ENCODE measurements at regions not wholly inside any gene's neighbourhood (a gene's known extent, or its start where the extent isn't known, plus 50 kb on each side); places are given as distances from the start of the nearest gene placed in this dataset.
A peak's percentile ranks its signal among the peaks of the same experiment; 100 is the strongest.

DNA sequence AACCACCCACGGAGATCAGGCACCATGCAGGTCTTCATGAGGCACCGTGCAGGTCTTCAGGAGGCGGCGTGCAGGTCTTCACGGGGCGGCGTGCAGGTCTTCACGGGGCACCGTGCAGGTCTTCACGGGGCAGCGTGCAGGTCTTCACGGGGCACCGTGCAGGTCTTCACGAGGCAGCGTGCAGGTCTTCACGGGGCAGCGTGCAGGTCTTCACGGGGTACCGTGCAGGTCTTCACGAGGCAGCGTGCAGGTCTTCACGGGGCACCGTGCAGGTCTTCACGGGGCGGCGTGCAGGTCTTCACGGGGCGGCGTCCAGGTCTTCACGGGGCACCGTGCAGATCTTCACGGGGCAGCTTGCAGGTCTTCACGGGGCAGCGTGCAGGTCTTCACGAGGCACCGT lies 350.4 kb upstream of the PKDCC start:
- no peaks in the 10 kb centered on the region for H3K27me3 ChIP-seq
- no peak for DNase-seq

DNA sequence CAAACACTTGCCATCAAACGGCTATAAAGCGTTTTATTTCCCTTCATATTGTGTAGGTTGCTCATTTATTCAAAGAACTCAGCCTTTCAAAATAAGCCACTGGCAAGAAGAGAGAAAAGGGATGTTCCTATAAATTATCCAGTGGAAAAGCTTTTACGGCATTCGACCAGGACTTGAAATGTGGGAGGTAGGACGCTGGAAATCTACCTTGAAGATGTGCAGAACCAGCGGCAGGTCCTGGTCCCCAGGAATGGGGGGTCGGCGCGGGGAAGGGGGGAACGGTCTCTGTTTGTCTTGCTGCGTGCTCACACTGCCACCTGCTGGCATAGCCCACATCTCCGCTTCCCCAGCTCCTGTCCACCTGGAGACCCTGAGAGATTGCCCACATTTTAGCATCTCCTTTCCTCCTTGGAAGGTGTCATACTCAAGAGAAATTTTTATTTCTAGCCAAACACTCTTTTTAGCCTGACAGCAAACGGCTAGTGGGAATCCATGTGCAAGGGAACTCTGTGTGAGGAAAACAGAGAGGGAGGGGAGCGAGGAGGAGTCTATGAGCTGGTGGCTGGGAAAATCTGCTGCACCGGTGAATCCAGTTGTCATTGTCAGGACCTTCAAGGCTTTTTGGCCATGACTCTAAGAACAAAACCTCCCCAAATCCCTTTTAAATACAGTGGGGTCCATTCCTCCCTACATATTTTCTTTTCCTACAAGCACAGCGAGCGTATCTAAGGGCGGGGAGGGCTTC lies 349.0 kb upstream of the PKDCC start:
- Histone ChIP-seq H3K27ac (peak overlapping the region in 1 of 2 donors; percentile 19), H3K4me1 (peaks cover 0 to 5% of the 10 kb centered on the region in 2 donors), H3K9me3 (no peaks in the 10 kb centered on the region), H3K36me3 (no peaks in the 10 kb centered on the region), H3K27me3 (no peaks in the 10 kb centered on the region), H3K4me3 (peak overlapping the region in 1 of 2 donors; percentile 21)
- DNase-seq: peak; percentile 53 to 59
- TF ChIP-seq, protein P1, sequence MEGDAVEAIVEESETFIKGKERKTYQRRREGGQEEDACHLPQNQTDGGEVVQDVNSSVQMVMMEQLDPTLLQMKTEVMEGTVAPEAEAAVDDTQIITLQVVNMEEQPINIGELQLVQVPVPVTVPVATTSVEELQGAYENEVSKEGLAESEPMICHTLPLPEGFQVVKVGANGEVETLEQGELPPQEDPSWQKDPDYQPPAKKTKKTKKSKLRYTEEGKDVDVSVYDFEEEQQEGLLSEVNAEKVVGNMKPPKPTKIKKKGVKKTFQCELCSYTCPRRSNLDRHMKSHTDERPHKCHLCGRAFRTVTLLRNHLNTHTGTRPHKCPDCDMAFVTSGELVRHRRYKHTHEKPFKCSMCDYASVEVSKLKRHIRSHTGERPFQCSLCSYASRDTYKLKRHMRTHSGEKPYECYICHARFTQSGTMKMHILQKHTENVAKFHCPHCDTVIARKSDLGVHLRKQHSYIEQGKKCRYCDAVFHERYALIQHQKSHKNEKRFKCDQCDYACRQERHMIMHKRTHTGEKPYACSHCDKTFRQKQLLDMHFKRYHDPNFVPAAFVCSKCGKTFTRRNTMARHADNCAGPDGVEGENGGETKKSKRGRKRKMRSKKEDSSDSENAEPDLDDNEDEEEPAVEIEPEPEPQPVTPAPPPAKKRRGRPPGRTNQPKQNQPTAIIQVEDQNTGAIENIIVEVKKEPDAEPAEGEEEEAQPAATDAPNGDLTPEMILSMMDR (IDR thresholded peaks at IDR 0.05): peak; percentile 60 to 89 (median 83)
- TF ChIP-seq POLR2A (IDR thresholded peaks at IDR 0.05): no peak
- intact Hi-C loops (cut with DNase I; ENCODE audit: low total_unique reads): no loop called here

More for the DNA sequence above, 350.4 kb upstream of the PKDCC start:
- no peak overlapping the region for H3K27ac ChIP-seq
- no peaks in the 10 kb centered on the region for H3K9me3 ChIP-seq
- H3K4me3 ChIP-seq: no peak overlapping the region
- no peak for TF ChIP-seq POLR2A (IDR thresholded peaks at IDR 0.05)
- no peaks in the 10 kb centered on the region for H3K36me3 ChIP-seq
- intact Hi-C loops (cut with DNase I; ENCODE audit: low total_unique reads): no loop called here
- peaks cover 0 to 5% of the 10 kb centered on the region in 2 donors for H3K4me1 ChIP-seq

DNA sequence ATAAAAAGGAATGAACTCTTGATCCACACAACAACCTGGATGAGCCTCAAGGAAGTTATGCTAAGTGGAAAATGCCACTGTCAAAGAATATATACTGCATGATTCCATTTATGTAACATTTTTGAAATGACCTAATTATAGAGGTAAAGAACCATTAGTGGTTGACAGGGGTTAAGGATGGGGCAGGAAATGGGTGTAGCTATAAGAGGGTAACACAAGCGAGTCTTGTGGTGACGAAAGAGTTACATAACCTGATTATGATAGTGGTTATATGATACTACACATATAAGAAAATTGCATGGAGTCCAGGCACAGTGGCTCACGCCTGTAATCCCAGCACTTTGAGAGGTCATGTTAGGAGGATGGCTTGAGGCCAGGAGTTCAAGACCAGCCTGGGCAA lies 346.6 kb upstream of the PKDCC start:
- TF ChIP-seq, protein P1 (IDR thresholded peaks at IDR 0.05): no peak
- no peak for TF ChIP-seq POLR2A (IDR thresholded peaks at IDR 0.05)
- peaks cover 0 to 5% of the 10 kb centered on the region in 2 donors for H3K4me1 ChIP-seq
- no peak for DNase-seq
- H3K36me3 ChIP-seq: no peaks in the 10 kb centered on the region
- intact Hi-C loops (cut with DNase I; ENCODE audit: low total_unique reads): no loop called here
- no peaks in the 10 kb centered on the region for H3K27me3 ChIP-seq
- no peak overlapping the region for H3K4me3 ChIP-seq
- H3K9me3 ChIP-seq: no peaks in the 10 kb centered on the region
- H3K27ac ChIP-seq: no peak overlapping the region

- Histone ChIP-seq H3K27ac (no peak overlapping the region), H3K4me1 (peaks cover 0 to 5% of the 10 kb centered on the region in 2 donors), H3K4me3 (no peak overlapping the region), H3K36me3 (no peaks in the 10 kb centered on the region), H3K9me3 (no peaks in the 10 kb centered on the region), H3K27me3 (no peaks in the 10 kb centered on the region)
- TF ChIP-seq, protein P1 (IDR thresholded peaks at IDR 0.05): no peak
- TF ChIP-seq POLR2A (IDR thresholded peaks at IDR 0.05): no peak
- no peak for DNase-seq
- intact Hi-C loops (cut with DNase I; ENCODE audit: low total_unique reads): no loop called here
Observed at GRCh38 chr2:41703123-41703522, 344.7 kb upstream of the PKDCC start.

DNA sequence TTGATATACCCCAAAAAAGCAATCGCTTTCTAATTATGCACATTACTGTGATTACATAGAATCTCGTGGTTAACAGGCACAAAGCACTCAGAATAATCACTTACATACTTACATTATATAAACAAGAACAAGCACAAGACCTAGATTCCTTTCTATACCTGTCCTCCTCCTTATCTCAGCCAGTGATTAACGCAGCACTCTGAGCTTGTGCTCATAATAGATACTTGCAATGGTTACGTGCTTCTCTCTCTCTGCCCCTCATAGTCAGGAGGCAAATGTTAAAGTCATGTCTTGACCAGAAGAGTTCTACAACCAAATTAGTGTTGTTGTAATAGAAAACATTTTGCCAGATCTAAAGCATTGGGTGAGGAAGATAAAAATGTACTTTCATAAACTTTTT lies 342.2 kb upstream of the PKDCC start:
- intact Hi-C loops (cut with DNase I; ENCODE audit: low total_unique reads): no loop called here
- no peak for DNase-seq
- TF ChIP-seq, protein P1 (IDR thresholded peaks at IDR 0.05): no peak
- no peak for TF ChIP-seq POLR2A (IDR thresholded peaks at IDR 0.05)
- Histone ChIP-seq H3K27me3 (no peaks in the 10 kb centered on the region), H3K9me3 (no peaks in the 10 kb centered on the region), H3K4me3 (no peak overlapping the region), H3K27ac (no peak overlapping the region), H3K4me1 (no peaks in the 10 kb centered on the region), H3K36me3 (no peaks in the 10 kb centered on the region)

Data from uterus (tissue), 3 donors.